ENCODE measurements at regions not wholly inside any gene's neighbourhood (a gene's known extent, or its start where the extent isn't known, plus 50 kb on each side); places are given as distances from the start of the nearest gene placed in this dataset.

- H3K36me3 ChIP-seq: no peaks in the 10 kb centered on the region
- H3K27me3 ChIP-seq: no peaks in the 10 kb centered on the region
- H3K4me3 ChIP-seq: no peak overlapping the region
- no peak overlapping the region for H3K27ac ChIP-seq
- H3K9me3 ChIP-seq: no peaks in the 10 kb centered on the region
- DNase-seq (ENCODE audit: low spot score): no peak
- TF ChIP-seq CTCF (IDR thresholded peaks at IDR 0.05): no peak
- no peaks in the 10 kb centered on the region for H3K4me1 ChIP-seq
Measured at GRCh38 chr4:114334884-114335330, 263.7 kb upstream of the UGT8 start.

- no peaks in the 10 kb centered on the region for H3K9me3 ChIP-seq
- H3K27me3 ChIP-seq: no peaks in the 10 kb centered on the region
- DNase-seq (ENCODE audit: low spot score): no peak
- no peak overlapping the region for H3K4me3 ChIP-seq
- H3K36me3 ChIP-seq: no peaks in the 10 kb centered on the region
- TF ChIP-seq CTCF (IDR thresholded peaks at IDR 0.05): no peak
- no peak overlapping the region for H3K27ac ChIP-seq
- no peaks in the 10 kb centered on the region for H3K4me1 ChIP-seq
Measured at GRCh38 chr4:114335339-114335738, 263.3 kb upstream of the UGT8 start.

- no peaks in the 10 kb centered on the region for H3K27me3 ChIP-seq
- no peak for TF ChIP-seq CTCF (IDR thresholded peaks at IDR 0.05)
- DNase-seq (ENCODE audit: low spot score): no peak
- H3K9me3 ChIP-seq: no peaks in the 10 kb centered on the region
- no peaks in the 10 kb centered on the region for H3K36me3 ChIP-seq
- H3K27ac ChIP-seq: no peak overlapping the region
- H3K4me1 ChIP-seq: no peaks in the 10 kb centered on the region
- no peak overlapping the region for H3K4me3 ChIP-seq
Measured at GRCh38 chr4:114343015-114343414, 255.6 kb upstream of the UGT8 start.

- H3K36me3 ChIP-seq: no peaks in the 10 kb centered on the region
- H3K9me3 ChIP-seq: no peaks in the 10 kb centered on the region
- H3K4me1 ChIP-seq: no peaks in the 10 kb centered on the region
- H3K27me3 ChIP-seq: no peaks in the 10 kb centered on the region
- H3K4me3 ChIP-seq: no peak overlapping the region
- DNase-seq (ENCODE audit: low spot score): no peak
- TF ChIP-seq CTCF (IDR thresholded peaks at IDR 0.05): no peak
- no peak overlapping the region for H3K27ac ChIP-seq
Measured at GRCh38 chr4:114349543-114350175, 248.9 kb upstream of the UGT8 start.

- TF ChIP-seq CTCF (IDR thresholded peaks at IDR 0.05): no peak
- Histone ChIP-seq H3K27me3 (no peaks in the 10 kb centered on the region), H3K4me1 (no peaks in the 10 kb centered on the region), H3K9me3 (no peaks in the 10 kb centered on the region), H3K27ac (no peak overlapping the region), H3K4me3 (no peak overlapping the region), H3K36me3 (no peaks in the 10 kb centered on the region)
- no peak for DNase-seq (ENCODE audit: low spot score)
Measured at GRCh38 chr4:114358901-114359300, 239.7 kb upstream of the UGT8 start.

- no peak for DNase-seq (ENCODE audit: low spot score)
- no peak overlapping the region for H3K27ac ChIP-seq
- peaks cover 0 to 7% of the 10 kb centered on the region in 2 donors for H3K4me1 ChIP-seq
- no peaks in the 10 kb centered on the region for H3K27me3 ChIP-seq
- no peak for TF ChIP-seq CTCF (IDR thresholded peaks at IDR 0.05)
- no peaks in the 10 kb centered on the region for H3K36me3 ChIP-seq
- no peaks in the 10 kb centered on the region for H3K9me3 ChIP-seq
- no peak overlapping the region for H3K4me3 ChIP-seq
Measured at GRCh38 chr4:114361249-114361648, 237.4 kb upstream of the UGT8 start.
